Naive thymus-derived CD4-positive, alpha-beta T cell (primary cell): ENCODE measurements at regions not wholly inside any gene's neighbourhood (a gene's known extent, or its start where the extent isn't known, plus 50 kb on each side); places are given as distances from the start of the nearest gene placed in this dataset.
A peak's percentile ranks its signal among the peaks of the same experiment; 100 is the strongest.

Experiments
- ATAC-seq: fragments of 150-1000 bp; cut with Tn5 transposase; 2 replicates; pipeline ENCODE4 v1.10.0; 2021; ENCODE audit warnings: mild to moderate bottlenecking, moderate library complexity
- CTCF ChIA-PET: fragments of 350-600 bp; sonication (Branson Sonifier 250); formaldehyde crosslinking; loops from one replicate; lab custom pipeline; 2021; ENCODE audit warnings: antibody characterized with exemption; lab: Charles Lee
- POLR2A ChIA-PET: fragments of 350-600 bp; sonication (Branson Sonifier 250); formaldehyde crosslinking; loops from one replicate; lab custom pipeline; 2021; ENCODE audit warnings: antibody characterized with exemption, inconsistent platforms; lab: Charles Lee
- DNase-seq, 9 donors: peaks; one replicate each; pipeline versions ENCODE4 v3.0.0 to v3.0.0-alpha.2; 2020 to 2022; ENCODE audit warnings: mixed read lengths in 1 of 9
- H3K27ac ChIP-seq: one replicate; pipeline ENCODE4 v1.7.0; 2013; ENCODE audit warnings: mild to moderate bottlenecking, low read depth, low read length, moderate library complexity
- H3K27me3 ChIP-seq, 2 donors: one replicate each; pipeline ENCODE4 v1.7.0; 2013; ENCODE audit warnings: low read length in 2 of 2, mild to moderate bottlenecking in 2 of 2, moderate library complexity in 2 of 2; ENCODE audit not compliant: control insufficient read depth in 2 of 2, insufficient read depth in 2 of 2
- H3K36me3 ChIP-seq, 3 experiments: 1 replicate in 2 of 3; 2 replicates in 1 of 3; pipeline ENCODE4 v1.7.0; 2013; ENCODE audit warnings: low read length in 3 of 3, mild to moderate bottlenecking in 3 of 3, moderate library complexity in 1 of 3; ENCODE audit not compliant: insufficient read depth in 3 of 3, control insufficient read depth in 2 of 3
- H3K4me1 ChIP-seq, 2 donors: one replicate each; pipeline ENCODE4 v1.7.0; 2013; ENCODE audit warnings: low read length in 2 of 2, mild to moderate bottlenecking in 2 of 2, moderate library complexity in 1 of 2; ENCODE audit not compliant: control insufficient read depth in 2 of 2, insufficient read depth in 2 of 2
- H3K4me3 ChIP-seq: 2 replicates; pipeline ENCODE4 v1.7.0; 2013; ENCODE audit warnings: mild to moderate bottlenecking, low read length
- H3K9me3 ChIP-seq, 3 experiments: 1 replicate in 2 of 3; 2 replicates in 1 of 3; pipeline ENCODE4 v1.7.0; 2013; ENCODE audit warnings: low read length in 3 of 3; ENCODE audit not compliant: control insufficient read depth in 2 of 3
- H3K27ac Mint-ChIP-seq, 9 donors: one replicate each; pipeline ENCODE4 v1.8.0; 2020 to 2022; ENCODE audit warnings: mixed read lengths in 9 of 9, mild to moderate bottlenecking in 8 of 9, moderate library complexity in 5 of 9, inconsistent platforms in 2 of 9
- H3K27me3 Mint-ChIP-seq, 5 donors: one replicate each; pipeline ENCODE4 v1.8.0; 2021 to 2022; ENCODE audit warnings: mixed read lengths in 5 of 5, mild to moderate bottlenecking in 1 of 5
- H3K36me3 Mint-ChIP-seq, 5 donors: one replicate each; pipeline ENCODE4 v1.8.0; 2020 to 2022; ENCODE audit warnings: mixed read lengths in 5 of 5, mild to moderate bottlenecking in 3 of 5, inconsistent platforms in 1 of 5
- H3K4me1 Mint-ChIP-seq, 7 donors: one replicate each; pipeline ENCODE4 v1.8.0; 2020 to 2022; ENCODE audit warnings: mixed read lengths in 7 of 7, mild to moderate bottlenecking in 3 of 7, inconsistent platforms in 1 of 7
- H3K4me3 Mint-ChIP-seq, 10 donors: one replicate each; pipeline ENCODE4 v1.8.0; 2020 to 2022; ENCODE audit warnings: mild to moderate bottlenecking in 10 of 10, mixed read lengths in 10 of 10, moderate library complexity in 6 of 10, inconsistent platforms in 2 of 10
- H3K9me3 Mint-ChIP-seq, 11 donors: one replicate each; pipeline ENCODE4 v1.8.0; 2020 to 2022; ENCODE audit warnings: mixed read lengths in 11 of 11, mild to moderate bottlenecking in 4 of 11, inconsistent platforms in 1 of 11, moderate library complexity in 1 of 11
- intact Hi-C, 2 donors: fragments of 100-400 bp; cut with micrococcal nuclease; formaldehyde crosslinking; loops; one replicate each; pipeline ENCODE4 v1.15.1; 2023

DNA sequence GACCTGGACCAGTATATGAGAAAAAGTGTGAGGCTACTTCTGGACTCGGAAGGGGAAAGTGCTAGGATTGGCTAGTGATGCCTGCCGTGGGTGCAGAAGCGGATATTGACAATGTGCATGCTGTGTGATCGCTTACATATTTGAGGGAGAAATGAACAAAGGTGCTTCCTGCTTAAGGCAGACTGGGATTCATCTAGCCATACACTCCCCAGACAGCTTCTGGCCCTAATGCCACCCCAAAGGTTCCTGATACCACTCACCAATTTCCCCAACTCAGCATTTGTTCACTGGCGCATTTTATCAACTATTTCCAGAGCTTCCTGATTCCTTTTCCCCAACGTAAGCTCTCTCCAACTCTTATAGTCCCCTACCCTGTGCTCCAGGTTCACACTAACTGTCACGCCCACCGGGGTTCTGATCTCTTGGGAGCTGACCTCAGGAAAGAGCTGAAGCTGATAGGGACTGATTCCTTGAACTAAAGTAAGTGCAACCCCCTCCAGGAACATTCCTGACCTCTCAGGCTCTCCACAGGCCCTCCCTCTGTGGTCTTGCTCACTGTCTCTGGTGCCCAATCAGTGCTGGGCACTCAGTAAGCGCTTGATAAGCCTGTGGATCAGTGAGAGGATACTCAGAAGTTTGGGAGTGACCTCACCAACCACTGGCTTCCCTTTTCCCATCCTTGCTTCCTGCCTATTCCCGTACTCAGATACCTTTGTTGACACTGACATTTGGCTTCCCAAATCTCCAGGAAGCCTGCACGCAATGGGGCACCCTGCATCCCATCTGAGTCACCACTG lies 73.3 kb downstream of the MRPL14 start:
- DNase-seq = no peak
- peaks cover 0 to 29% (median 0%) of the 10 kb centered on the region in 7 donors for H3K4me1 Mint-ChIP-seq
- H3K36me3 ChIP-seq = no peaks in the 10 kb centered on the region
- no peak overlapping the region for H3K4me3 ChIP-seq
- H3K27ac ChIP-seq = no peak overlapping the region
- H3K9me3 ChIP-seq = no peaks in the 10 kb centered on the region
- no peak overlapping the region for H3K27ac Mint-ChIP-seq
- peaks cover 0 to under 1% (median 0%) of the 10 kb centered on the region in 5 donors for H3K36me3 Mint-ChIP-seq
- POLR2A ChIA-PET = no interaction called here
- H3K4me1 ChIP-seq = no peaks in the 10 kb centered on the region
- CTCF ChIA-PET = no interaction called here
- H3K27me3 ChIP-seq = no peaks in the 10 kb centered on the region
- peaks cover 0 to 9% (median 5%) of the 10 kb centered on the region in 5 donors for H3K27me3 Mint-ChIP-seq
- no peak overlapping the region for H3K4me3 Mint-ChIP-seq
- ATAC-seq = no peak
- peaks cover 0 to 2% (median 0%) of the 10 kb centered on the region in 11 donors for H3K9me3 Mint-ChIP-seq
- intact Hi-C loops = no loop called here

DNA sequence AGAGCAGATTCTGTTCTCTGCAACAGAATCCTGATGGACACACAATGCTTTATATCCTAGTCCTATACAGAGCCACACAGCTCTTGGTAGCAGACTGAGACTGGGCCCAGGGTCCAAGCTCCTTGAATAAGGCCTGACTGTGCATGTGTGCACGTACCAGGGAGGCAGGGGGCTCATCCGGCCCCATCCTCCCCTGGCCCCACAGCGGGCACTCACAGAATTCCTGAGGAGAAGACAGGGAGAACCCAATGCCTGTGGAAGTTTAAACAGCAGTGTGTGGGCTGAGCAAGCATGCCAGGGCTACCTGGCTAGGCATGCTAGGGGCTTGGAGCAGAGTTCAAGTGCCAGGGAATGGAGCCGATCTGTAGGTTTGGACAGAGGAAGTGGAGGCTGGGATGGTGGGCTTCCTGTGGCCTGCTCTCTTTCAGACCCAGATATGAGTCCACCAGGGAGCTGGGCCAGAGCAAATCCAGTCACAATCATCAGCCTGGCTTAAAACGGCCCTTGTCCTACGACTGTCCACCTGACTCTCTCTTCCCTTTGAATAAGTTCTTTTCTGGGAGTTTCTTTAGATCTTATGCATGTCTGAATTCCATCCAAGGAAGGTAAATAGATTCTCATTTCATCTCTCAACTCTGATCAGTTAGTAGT lies 74.0 kb downstream of the MRPL14 start:
- Mint-ChIP-seq H3K36me3 (no peaks in the 10 kb centered on the region), H3K27ac (no peak overlapping the region), H3K4me1 (peaks cover 0 to 23% (median 0%) of the 10 kb centered on the region in 7 donors), H3K9me3 (no peaks in the 10 kb centered on the region), H3K4me3 (no peak overlapping the region), H3K27me3 (peaks cover 0 to 7% (median 5%) of the 10 kb centered on the region in 5 donors)
- CTCF ChIA-PET = no interaction called here
- Histone ChIP-seq H3K36me3 (no peaks in the 10 kb centered on the region), H3K4me3 (no peak overlapping the region), H3K9me3 (no peaks in the 10 kb centered on the region), H3K4me1 (no peaks in the 10 kb centered on the region), H3K27ac (no peak overlapping the region), H3K27me3 (no peaks in the 10 kb centered on the region)
- ATAC-seq = no peak
- no peak for DNase-seq
- POLR2A ChIA-PET = no interaction called here
- intact Hi-C loops = no loop called here

DNA sequence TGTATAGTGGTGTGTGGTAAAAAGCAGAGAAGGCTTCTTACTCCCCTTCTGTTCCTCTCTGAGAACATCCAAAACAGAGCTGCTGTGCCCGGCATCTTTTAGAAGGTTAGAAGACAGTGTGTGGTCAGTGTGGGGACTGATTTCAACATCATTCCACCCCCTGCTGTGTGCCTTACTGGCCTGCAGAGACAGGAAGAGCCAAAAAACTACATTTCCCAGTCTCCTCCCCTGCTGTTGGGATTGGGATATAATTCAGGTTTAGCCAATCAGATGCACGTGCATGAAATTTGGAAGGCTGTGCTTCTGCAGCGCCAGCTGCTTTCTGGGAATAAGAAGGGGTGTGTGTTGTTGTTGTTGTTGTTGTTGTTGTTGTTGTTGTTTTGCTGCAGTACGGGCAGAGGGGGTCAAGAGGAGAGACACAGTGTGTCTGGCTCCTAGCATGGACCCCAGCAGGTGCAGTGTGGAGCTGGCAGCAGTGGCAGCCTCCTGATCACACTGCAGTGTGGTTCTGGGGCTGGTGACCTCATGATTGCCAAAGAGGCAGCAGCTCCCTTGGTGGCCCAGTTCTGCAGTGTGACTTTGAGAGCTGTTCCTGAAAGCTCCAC lies 74.7 kb downstream of the MRPL14 start:
- Mint-ChIP-seq H3K4me1 (peaks cover 0 to 20% (median 0%) of the 10 kb centered on the region in 7 donors), H3K27ac (no peak overlapping the region), H3K9me3 (no peaks in the 10 kb centered on the region), H3K27me3 (peaks cover 0 to 8% (median 2%) of the 10 kb centered on the region in 5 donors), H3K36me3 (no peaks in the 10 kb centered on the region), H3K4me3 (no peak overlapping the region)
- DNase-seq = no peak
- intact Hi-C loops = no loop called here
- Histone ChIP-seq H3K27ac (no peak overlapping the region), H3K9me3 (no peaks in the 10 kb centered on the region), H3K27me3 (no peaks in the 10 kb centered on the region), H3K36me3 (no peaks in the 10 kb centered on the region), H3K4me3 (no peak overlapping the region), H3K4me1 (no peaks in the 10 kb centered on the region)
- peak; percentile 83 for ATAC-seq
- ChIA-PET POLR2A (no interaction called here), CTCF (no interaction called here)

DNA sequence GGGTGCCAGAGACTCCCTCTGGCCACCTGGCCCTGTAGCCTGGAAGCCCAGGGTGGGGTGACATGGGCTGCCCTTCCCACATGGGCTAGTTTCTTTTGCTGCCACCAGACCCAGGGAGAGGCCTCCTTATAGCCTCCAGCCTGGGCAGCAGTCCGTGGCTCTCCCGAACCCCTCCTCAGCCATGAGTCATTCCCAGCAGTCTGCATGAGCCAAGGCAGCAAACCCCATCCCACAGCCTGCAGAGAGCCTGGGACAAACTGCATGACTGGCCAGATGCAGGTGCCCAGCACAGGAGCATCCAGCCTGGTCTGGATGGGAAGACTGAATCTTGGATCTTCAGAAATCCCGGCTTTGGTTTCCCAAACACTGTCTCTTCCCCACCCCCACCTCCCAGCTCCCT lies 75.7 kb downstream of the MRPL14 start:
- Mint-ChIP-seq H3K4me1 (peaks cover 0 to 19% (median 0%) of the 10 kb centered on the region in 7 donors), H3K36me3 (no peaks in the 10 kb centered on the region), H3K27me3 (peaks cover 0 to 14% (median 0%) of the 10 kb centered on the region in 5 donors), H3K27ac (no peak overlapping the region), H3K9me3 (no peaks in the 10 kb centered on the region), H3K4me3 (no peak overlapping the region)
- Histone ChIP-seq H3K27me3 (no peaks in the 10 kb centered on the region), H3K4me1 (no peaks in the 10 kb centered on the region), H3K27ac (no peak overlapping the region), H3K4me3 (no peak overlapping the region), H3K9me3 (no peaks in the 10 kb centered on the region), H3K36me3 (no peaks in the 10 kb centered on the region)
- CTCF ChIA-PET = no interaction called here
- POLR2A ChIA-PET = no interaction called here
- no peak for ATAC-seq
- intact Hi-C loops = no loop called here
- no peak for DNase-seq

DNA sequence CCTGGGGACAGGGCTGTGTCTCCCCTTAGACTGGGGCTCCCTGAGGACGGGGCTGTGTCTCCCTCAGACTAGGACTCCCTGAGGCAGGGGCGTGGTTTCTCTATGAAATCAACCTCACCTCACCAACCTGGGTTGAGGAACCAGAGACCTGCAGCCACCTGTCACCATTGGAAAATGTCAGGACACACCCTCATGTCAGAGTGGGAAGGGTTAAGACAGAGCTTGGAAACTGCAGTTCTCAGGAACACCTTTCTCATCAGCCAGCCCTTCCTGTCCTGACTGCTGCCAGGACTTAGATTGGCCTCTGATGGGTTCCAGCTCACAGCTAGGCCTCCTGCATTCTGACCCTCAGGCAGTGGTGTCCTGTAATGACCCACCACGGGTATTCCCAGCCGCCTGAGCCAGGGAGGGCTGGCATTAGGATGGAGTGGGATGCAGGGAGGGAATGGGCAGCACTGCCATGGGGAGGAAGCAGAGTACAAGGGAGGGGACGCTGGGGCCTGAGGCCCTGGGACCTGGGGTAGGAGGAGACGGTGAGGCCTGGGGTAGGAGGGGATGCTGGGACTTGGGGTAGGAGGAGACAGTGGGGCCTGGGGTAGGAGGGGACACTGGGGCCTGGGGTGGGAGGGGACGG lies 76.3 kb downstream of the MRPL14 start:
- POLR2A ChIA-PET = no interaction called here
- ATAC-seq (no peak), DNase-seq (no peak)
- H3K9me3 Mint-ChIP-seq = no peaks in the 10 kb centered on the region
- peaks cover 0 to 12% (median 0%) of the 10 kb centered on the region in 5 donors for H3K27me3 Mint-ChIP-seq
- Histone ChIP-seq H3K4me3 (no peak overlapping the region), H3K9me3 (no peaks in the 10 kb centered on the region), H3K36me3 (no peaks in the 10 kb centered on the region), H3K27ac (no peak overlapping the region), H3K4me1 (no peaks in the 10 kb centered on the region), H3K27me3 (no peaks in the 10 kb centered on the region)
- intact Hi-C loops = no loop called here
- no peak overlapping the region for H3K27ac Mint-ChIP-seq
- H3K36me3 Mint-ChIP-seq = no peaks in the 10 kb centered on the region
- CTCF ChIA-PET = no interaction called here
- peaks cover 0 to 19% (median 0%) of the 10 kb centered on the region in 7 donors for H3K4me1 Mint-ChIP-seq
- no peak overlapping the region for H3K4me3 Mint-ChIP-seq

DNA sequence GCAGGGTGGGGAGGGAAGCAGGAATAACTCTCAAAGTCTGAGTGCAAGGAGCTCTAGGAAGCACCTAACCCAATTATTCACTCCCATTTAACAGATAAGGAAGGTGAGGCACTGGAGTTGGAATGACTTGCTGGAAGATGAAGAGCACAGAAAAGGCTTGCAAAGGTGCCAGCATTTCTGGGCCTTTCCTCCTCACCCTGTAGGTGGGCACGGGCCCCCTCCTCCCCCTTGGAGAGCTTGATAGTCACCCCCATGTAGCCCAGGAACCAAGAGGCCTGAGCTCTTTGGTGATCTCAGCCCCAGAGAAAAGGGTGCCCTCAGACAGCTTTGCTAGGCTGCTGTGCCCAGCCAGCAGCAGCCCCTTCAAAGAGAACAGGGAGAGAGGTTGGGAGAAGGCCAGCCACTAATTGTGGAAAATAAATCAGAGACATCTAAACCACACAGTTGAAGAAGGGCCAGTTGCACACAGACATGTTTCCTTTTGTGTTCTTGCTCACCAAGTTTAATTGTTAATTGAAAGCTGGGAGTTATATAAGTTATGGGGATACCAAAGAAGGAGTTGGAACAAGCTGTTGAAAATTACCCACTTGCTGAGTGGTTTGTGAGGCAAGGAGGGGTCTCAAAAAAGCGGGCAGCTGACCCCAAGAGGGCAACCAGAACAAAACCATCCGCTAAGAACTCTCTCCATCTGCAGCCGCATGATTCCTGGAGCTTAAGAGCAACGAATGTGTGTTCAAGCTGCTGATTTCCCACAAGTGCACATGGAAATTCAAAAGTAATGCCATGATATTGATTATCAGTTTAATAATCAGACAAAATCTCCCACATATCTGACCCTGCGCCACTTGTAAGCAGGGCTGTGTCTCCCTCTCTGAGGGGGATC lies 77.0 kb downstream of the MRPL14 start:
- CTCF ChIA-PET = no interaction called here

More for the DNA sequence above, 77.0 kb downstream of the MRPL14 start:
- H3K4me3 ChIP-seq = no peak overlapping the region
- H3K36me3 ChIP-seq = no peaks in the 10 kb centered on the region
- POLR2A ChIA-PET = no interaction called here
- Mint-ChIP-seq H3K27ac (no peak overlapping the region), H3K36me3 (no peaks in the 10 kb centered on the region), H3K27me3 (peaks cover 0 to 12% (median 0%) of the 10 kb centered on the region in 5 donors), H3K4me3 (no peak overlapping the region), H3K4me1 (peaks cover 0 to 19% (median 0%) of the 10 kb centered on the region in 7 donors), H3K9me3 (no peaks in the 10 kb centered on the region)
- no peak for ATAC-seq
- H3K9me3 ChIP-seq = no peaks in the 10 kb centered on the region
- intact Hi-C loops = loop anchor here in 1 of 2 donors (1.0 kb wide), 1 partner anchor 23 kb away; no protein-coding TSS in a partner anchor
- DNase-seq = no peak
- H3K4me1 ChIP-seq = no peaks in the 10 kb centered on the region
- no peak overlapping the region for H3K27ac ChIP-seq
- no peaks in the 10 kb centered on the region for H3K27me3 ChIP-seq
